ENCODE measurements at regions not wholly inside any gene's neighbourhood (a gene's known extent, or its start where the extent isn't known, plus 50 kb on each side); places are given as distances from the start of the nearest gene placed in this dataset.

DNA sequence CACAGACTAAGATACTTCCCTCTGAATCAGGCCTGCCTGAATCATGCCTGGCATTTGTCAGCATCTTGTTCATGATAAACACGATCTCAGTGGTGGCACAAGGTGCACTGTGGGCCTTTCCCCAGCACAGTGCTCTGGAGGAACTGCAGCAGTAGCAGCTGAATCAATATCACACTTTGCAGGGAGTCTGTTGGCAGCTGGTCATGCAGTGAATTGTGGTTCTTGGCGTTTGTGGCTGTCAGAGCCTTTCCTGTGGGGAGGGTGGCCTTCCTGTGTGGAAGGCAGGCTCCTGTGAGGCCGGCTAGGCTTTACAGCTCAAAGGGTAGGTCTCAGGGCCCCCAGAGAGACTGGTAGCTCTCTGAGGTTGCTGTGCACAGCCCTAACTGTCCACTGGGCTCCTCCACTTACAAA lies 54.4 kb upstream of the TLE3 start:
- Histone ChIP-seq H3K36me3 (ENCODE audit: control insufficient read depth in 2 of 4, insufficient read depth in 4 of 4, low read length in 3 of 4) (no peaks in the 10 kb centered on the region), H3K4me3 (ENCODE audit: extremely low read depth in 1 of 4, insufficient read depth in 2 of 4, low read depth in 3 of 4, low read length in 4 of 4) (no peak overlapping the region), H2BK20ac (ENCODE audit: low read length) (no peak overlapping the region), H3K9me3 (ENCODE audit: insufficient read depth in 2 of 2, low read depth in 1 of 2, low read length in 1 of 2) (no peaks in the 10 kb centered on the region), H3K4ac (replicated peaks; ENCODE audit: insufficient read length, low read depth, low read length) (no peak overlapping the region), H3K27me3 (replicated peaks in 1 of 4; ENCODE audit: control insufficient read depth in 3 of 4, extremely low read depth in 1 of 4, insufficient read depth in 3 of 4, low read length in 3 of 4) (peaks cover 0 to 2% (median 0%) of the 10 kb centered on the region in 4 experiments; a peak in 1 of 7 replicates), H3K9ac (replicated peaks in 1 of 4; ENCODE audit: extremely low read depth in 1 of 4, low read depth in 3 of 4, low read length in 3 of 4) (no peak overlapping the region), H4K8ac (ENCODE audit: extremely low read depth, insufficient read depth, low read length) (no peak overlapping the region), H3K23ac (ENCODE audit: insufficient read length) (no peak overlapping the region), H3K14ac (ENCODE audit: insufficient read length) (no peak overlapping the region), H3K18ac (ENCODE audit: extremely low read depth, low read length) (no peak overlapping the region), H3K79me1 (ENCODE audit: low read depth, low read length) (no peaks in the 10 kb centered on the region), H2AK5ac (ENCODE audit: low read depth, low read length) (peak overlapping the region; percentile 48; the same call in 1 of the 2 replicates), H3K23me2 (ENCODE audit: low read depth, low read length) (no peaks in the 10 kb centered on the region), H3K56ac (replicated peaks; ENCODE audit: insufficient read length, low read depth, low read length) (no peak overlapping the region), H3K79me2 (ENCODE audit: control insufficient read depth in 1 of 2, insufficient read depth in 2 of 2, low read length in 2 of 2) (no peaks in the 10 kb centered on the region), H4K5ac (ENCODE audit: insufficient read length, low read depth, low read length) (no peak overlapping the region), H2AFZ (ENCODE audit: low read length) (0 out of 2 replicates have a peak overlapping the region, but pooled peaks have one; percentile 16), H3K27ac (ENCODE audit: low read depth, low read length) (no peak overlapping the region), H4K20me1 (replicated peaks in 1 of 2; ENCODE audit: control insufficient read depth in 1 of 2, insufficient read depth in 2 of 2, low read length in 2 of 2) (no peaks in the 10 kb centered on the region), H2BK5ac (ENCODE audit: low read depth, low read length) (no peak overlapping the region), H2BK15ac (ENCODE audit: low read length) (no peak overlapping the region), H4K91ac (replicated peaks; ENCODE audit: insufficient read length, low read length) (no peak overlapping the region), H3K4me1 (replicated peaks in 1 of 4; ENCODE audit: control insufficient read depth in 3 of 4, insufficient read depth in 4 of 4, low read length in 3 of 4) (peaks cover 0 to 14% (median 7%) of the 10 kb centered on the region in 4 experiments; a peak in 4 of 7 replicates), H2BK12ac (ENCODE audit: low read depth, low read length) (0 out of 2 replicates have a peak overlapping the region, but pooled peaks have one; percentile 75), H2BK120ac (replicated peaks; ENCODE audit: low read depth, low read length) (no peak overlapping the region), H3K4me2 (ENCODE audit: insufficient read depth in 1 of 2, low read depth in 2 of 2, low read length in 2 of 2) (no peak overlapping the region)
- POLR2A ChIA-PET (ENCODE audit: partially characterized antibody) = no interaction called here
- WGBS, 2 experiments (ENCODE audit: extremely low coverage in 1 of 2, insufficient coverage in 1 of 2, insufficient read length in 1 of 2, insufficient replicate concordance in 2 of 2, low coverage in 1 of 2, low lambda C conversion rate in 2 of 2, missing lambda C conversion rate in 1 of 2) = 86% methylated on average over 3 of the region's 3 CpGs; no CpG with 5 or more reads in 1 of the 2 experiments
- CTCF ChIA-PET (ENCODE audit: partially characterized antibody) = interaction anchor here (0.9 to 1.2 kb wide), 3 partner anchors 8 to 31 kb away, joined by 3 read pairs; no protein-coding TSS in a partner anchor
- DNase-seq (ENCODE audit: low read depth in 1 of 2, low spot score in 2 of 2) (no peak), FAIRE-seq (no peak)

Data from H1 (cell line).